NB4 (cell line): ENCODE measurements at regions not wholly inside any gene's neighbourhood (a gene's known extent, or its start where the extent isn't known, plus 50 kb on each side); places are given as distances from the start of the nearest gene placed in this dataset.

Experiments used
- DNase-seq: peaks from one replicate; pipeline ENCODE4 v3.0.0; 2010; ENCODE audit warnings: low read depth
- H3K4me3 ChIP-seq: one replicate; pipeline ENCODE4 v1.5.1; 2011; ENCODE audit warnings: mild to moderate bottlenecking, low read depth, low read length, moderate library complexity
- CTCF ChIP-seq: IDR thresholded peaks from one replicate; pipeline ENCODE4 v1.5.1; 2012; ENCODE audit warnings: low read depth, low read length
- MAX ChIP-seq: IDR thresholded peaks from 2 replicates; pipeline ENCODE4 v1.6.1; 2011; ENCODE audit warnings: low read depth, low read length
- MYC ChIP-seq: IDR thresholded peaks from 2 replicates; pipeline ENCODE4 v1.6.1; 2011; ENCODE audit warnings: low read depth, low read length
- POLR2A ChIP-seq: IDR thresholded peaks from 2 replicates; pipeline ENCODE4 v1.6.1; 2011; ENCODE audit warnings: mild to moderate bottlenecking; ENCODE audit not compliant: insufficient read length; ENCODE audit errors: extremely low read depth

- H3K4me3 ChIP-seq: no peak overlapping the region
- TF ChIP-seq MYC (no peak), MAX (no peak), CTCF (no peak), POLR2A (no peak)
- no peak for DNase-seq
These were observed 388.1 kb downstream of the THBS2 start for GRCh38 chr6:168865522-168865921.

- H3K4me3 ChIP-seq: no peak overlapping the region
- TF ChIP-seq POLR2A (no peak), MYC (no peak), CTCF (no peak), MAX (no peak)
- no peak for DNase-seq
These were observed 388.8 kb downstream of the THBS2 start for GRCh38 chr6:168864541-168865460.

- DNase-seq: no peak
- TF ChIP-seq MAX: no peak
- no peak for TF ChIP-seq CTCF
- TF ChIP-seq POLR2A: no peak
- no peak for TF ChIP-seq MYC
- no peak overlapping the region for H3K4me3 ChIP-seq
These were observed 390.2 kb downstream of the THBS2 start for GRCh38 chr6:168863467-168863866.

GRCh38 chr6:168862346-168862980 lies 391.2 kb downstream of the THBS2 start:
- no peak for DNase-seq
- TF ChIP-seq POLR2A (no peak), CTCF (no peak), MYC (no peak), MAX (no peak)

GRCh38 chr6:168860987-168861386 lies 392.7 kb downstream of the THBS2 start:
- DNase-seq: no peak
- no peak overlapping the region for H3K4me3 ChIP-seq
- no peak for TF ChIP-seq MYC
- no peak for TF ChIP-seq POLR2A
- no peak for TF ChIP-seq CTCF
- TF ChIP-seq MAX: no peak

More at GRCh38 chr6:168862346-168862980, 391.2 kb downstream of the THBS2 start:
- H3K4me3 ChIP-seq: no peak overlapping the region
